Stimulated activated CD4-positive, alpha-beta T cell treated with anti-CD3 and anti-CD28 coated beads, Interleukin-4, amount 100 ng/mL, for 48 hours (primary cell): ENCODE measurements at regions not wholly inside any gene's neighbourhood (a gene's known extent, or its start where the extent isn't known, plus 50 kb on each side); places are given as distances from the start of the nearest gene placed in this dataset.
"Not testable (repeated sequence)": the region's sequence is repeated elsewhere in the genome, so short reads cannot be mapped to it uniquely, and the experiment has no call there.

Experiments used
- DNase-seq, 2 donors: peaks; one replicate each; pipeline ENCODE4 v3.0.0-alpha.2; 2020; ENCODE audit warnings: low read depth in 2 of 2

DNA sequence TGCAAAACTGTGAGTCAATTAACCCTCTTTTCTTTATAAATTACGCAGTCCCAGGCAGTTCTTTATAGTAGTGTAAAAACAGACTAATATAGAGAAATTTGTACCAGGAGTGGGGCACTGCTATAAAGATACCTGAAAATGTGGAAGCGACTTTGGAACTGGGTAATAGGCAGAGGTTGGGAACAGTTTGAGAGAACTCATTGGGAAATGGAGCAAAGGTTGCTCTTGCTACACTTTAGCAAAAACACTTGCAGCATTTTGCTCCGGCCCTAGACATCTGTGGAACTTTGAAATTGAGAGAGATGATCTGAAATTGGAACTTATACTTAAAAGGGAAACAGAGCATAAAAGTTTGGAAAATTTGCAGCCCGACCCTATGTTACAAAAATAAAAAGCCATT lies 810.9 kb downstream of the LTN1 start:
- no peak for DNase-seq

DNA sequence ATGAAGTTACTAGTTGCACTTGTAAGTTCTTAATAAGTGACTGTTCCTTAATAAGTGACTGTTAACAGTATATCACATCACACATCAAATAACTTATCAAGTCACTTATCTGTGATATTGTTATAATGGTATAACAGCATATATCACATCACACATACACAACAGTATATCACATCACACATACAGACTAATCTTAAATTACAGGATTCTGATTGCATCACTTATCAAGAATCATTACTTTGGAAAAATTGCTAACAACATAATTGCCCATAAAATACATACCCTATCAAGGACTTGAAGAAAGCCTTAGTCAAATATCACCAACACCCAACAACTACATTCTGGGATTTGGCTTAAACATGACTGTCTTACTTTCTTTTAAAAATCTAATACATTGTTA lies 813.5 kb downstream of the LTN1 start:
- DNase-seq: no peak

GRCh38 chr21:28177124-28177523 lies 815.6 kb downstream of the LTN1 start:
- DNase-seq: no peak

- DNase-seq: no peak
Observed at GRCh38 chr21:28174701-28175100, 818.0 kb downstream of the LTN1 start.

GRCh38 chr21:28174006-28174405 lies 818.7 kb downstream of the LTN1 start:
- no peak for DNase-seq

GRCh38 chr21:28172376-28172775 lies 820.3 kb downstream of the LTN1 start:
- DNase-seq: no peak

GRCh38 chr21:28167366-28167765 lies 825.3 kb downstream of the LTN1 start:
- no peak for DNase-seq

GRCh38 chr21:28164519-28164918 lies 828.2 kb downstream of the LTN1 start:
- DNase-seq: not testable (repeated sequence)

- not testable (repeated sequence) for DNase-seq
Observed at GRCh38 chr21:28162052-28162451, 830.6 kb downstream of the LTN1 start.

- DNase-seq: no peak
Observed at GRCh38 chr21:28160378-28160777, 832.3 kb downstream of the LTN1 start.

DNA sequence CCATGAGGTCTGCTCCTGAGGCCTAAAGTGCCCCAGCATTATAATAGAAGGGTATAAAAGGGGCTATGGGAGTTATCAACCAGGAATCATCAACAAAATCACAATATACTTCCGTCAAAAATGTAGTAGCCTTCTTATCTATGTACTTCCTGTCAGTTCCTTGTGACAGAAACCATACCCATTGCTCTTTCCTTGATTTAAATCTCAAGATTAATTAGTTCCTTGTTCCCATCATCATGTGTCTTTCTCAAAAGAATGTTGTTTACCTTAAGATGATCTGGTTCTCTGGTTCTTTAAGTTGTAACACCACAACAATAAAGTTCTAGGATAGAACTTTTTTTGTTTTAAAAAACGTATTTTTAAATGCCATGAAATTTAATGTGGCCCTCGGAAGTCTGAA lies 833.3 kb downstream of the LTN1 start:
- DNase-seq: no peak

GRCh38 chr21:28156590-28156989 lies 836.1 kb downstream of the LTN1 start:
- no peak for DNase-seq

DNA sequence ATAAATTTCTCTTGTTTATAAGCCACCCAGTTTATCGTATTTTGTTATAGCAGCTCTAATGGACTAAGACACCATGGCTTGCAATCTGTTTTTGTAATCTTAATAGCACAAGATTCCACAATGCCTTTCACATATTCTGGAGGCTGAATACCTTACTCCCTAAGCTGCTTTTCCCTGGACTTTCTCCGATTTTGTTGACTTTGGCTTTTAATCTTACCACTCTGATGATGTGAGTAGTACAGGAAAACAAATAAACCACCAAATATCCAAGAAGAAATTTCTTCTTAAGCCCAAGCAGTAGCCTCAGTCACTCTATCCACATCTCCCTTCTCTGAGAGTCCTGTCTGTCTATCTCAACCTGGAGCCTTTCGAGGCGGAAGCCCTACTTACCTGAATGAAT lies 838.6 kb downstream of the LTN1 start:
- DNase-seq: no peak

- DNase-seq: no peak
Observed at GRCh38 chr21:28152732-28153131, 839.9 kb downstream of the LTN1 start.

DNA sequence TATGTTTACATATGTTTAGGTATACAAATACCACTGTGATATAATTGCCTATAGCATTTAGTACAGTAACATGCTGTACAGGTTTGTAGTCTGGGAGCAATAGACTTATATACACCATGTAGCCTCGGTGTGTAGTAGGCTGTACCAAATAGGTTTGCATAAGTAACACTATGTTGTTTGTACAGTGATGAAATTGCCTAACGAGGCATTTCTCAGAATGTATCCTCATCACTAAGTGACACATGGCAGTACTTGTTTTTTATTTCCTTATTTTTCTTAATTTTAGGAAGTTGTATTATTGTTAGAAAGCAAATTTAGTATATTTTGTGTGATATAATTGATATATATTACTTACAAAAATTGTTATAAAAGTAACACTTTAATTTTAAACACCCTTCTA lies 840.9 kb downstream of the LTN1 start:
- no peak for DNase-seq

DNA sequence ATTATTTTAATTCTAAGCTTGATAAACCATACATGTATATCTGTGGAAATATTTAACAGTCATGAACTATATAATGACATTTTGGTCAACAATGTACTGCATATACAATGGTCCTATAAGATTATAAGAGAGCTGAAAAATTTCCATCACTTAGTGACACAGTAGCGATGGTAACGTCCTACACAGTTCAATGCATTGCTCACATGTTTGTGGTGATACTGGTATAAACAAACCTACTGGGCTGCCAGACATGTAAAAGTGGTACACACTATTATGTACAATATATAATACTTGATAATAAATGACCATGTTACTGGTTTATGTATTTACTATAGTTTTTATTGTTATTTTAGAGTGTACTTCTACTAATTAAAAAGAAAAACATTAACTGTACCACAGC lies 841.9 kb downstream of the LTN1 start:
- no peak for DNase-seq

GRCh38 chr21:28148400-28149064 lies 844.1 kb downstream of the LTN1 start:
- DNase-seq: no peak

DNA sequence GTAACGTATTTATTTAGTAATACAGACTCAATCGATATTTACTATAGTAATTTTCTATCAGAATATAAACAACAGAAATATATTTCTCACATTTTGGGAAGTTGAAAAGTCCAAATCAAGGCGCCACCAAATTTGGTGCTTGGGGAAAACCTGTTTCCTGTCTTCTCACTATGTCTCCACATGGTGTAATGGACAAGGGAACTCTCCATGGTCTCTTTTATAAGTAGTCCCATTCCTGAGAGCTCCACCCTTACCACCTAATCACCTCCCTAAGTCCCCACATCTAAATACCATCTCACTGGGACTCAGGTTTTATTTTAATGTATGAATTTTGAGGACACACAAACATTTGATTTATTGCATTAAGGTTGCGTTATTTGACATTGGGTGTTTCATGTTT lies 848.0 kb downstream of the LTN1 start:
- DNase-seq: no peak

- DNase-seq: no peak
Observed at GRCh38 chr21:28144089-28144488, 848.6 kb downstream of the LTN1 start.

DNA sequence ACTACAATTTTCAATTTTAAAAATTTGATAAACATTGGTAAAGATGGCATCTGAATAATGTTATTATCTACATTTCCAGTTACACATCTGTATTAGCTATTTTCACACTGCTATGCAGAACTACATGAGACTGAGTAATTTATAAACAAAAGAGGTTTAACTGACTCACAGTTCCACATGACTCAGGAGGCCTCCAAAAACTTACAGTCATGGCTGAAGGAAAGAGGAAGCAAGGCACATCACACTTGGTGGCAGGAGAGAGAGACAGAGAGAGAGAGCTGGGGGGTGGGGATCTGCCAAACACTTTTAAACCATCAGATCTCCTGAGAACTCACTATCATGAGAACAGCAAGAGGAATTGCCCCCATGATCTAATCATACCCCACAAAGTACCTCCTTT lies 850.0 kb downstream of the LTN1 start:
- DNase-seq: no peak

DNA sequence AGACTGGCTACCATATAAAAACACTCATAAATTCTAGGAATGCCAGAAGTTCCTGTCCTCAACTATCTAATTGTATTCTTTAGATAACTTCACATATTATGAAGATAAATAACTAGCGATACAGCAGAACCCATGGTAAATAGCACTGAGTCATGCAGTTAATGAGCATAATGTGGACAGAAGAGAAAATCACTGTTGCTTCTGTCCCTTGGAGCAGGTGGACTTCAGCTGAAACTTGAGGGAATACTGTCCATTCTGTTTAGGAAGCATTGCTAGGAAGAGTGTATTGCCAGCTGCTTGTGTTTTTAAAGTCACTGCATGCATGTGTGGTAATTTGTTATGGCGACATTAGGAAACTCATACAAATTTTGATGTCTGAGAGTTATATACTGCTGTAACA lies 854.4 kb downstream of the LTN1 start:
- no peak for DNase-seq

DNA sequence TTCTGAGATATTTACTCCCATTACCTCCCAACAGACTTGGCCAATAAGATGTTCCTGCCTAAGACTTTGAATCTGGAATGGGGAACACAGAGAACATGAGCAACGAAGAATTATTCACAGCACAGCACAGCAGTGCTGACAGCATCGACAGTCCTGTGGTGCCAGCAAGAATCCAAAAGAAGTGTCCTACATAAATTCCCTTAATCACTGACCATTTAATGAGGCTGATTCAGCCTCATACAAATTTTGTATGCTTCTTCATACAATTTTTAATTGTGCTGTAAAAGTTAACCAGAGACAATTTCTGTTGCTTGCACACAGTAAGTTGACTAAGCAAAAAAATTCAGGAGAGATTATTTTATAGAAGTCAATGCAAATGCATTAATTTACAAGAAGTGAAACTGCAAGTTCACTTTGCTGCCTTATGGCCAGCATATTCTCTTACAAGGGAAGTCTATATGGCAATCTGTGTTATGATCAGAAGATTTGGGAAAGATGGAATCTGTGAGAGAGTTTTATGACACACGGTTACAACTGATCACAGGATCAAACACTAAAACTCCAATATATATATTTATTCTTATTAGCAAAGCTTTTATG lies 855.9 kb downstream of the LTN1 start:
- DNase-seq: no peak

- DNase-seq: no peak
Observed at GRCh38 chr21:28135646-28136045, 857.0 kb downstream of the LTN1 start.

GRCh38 chr21:28133116-28133515 lies 859.6 kb downstream of the LTN1 start:
- no peak for DNase-seq
